HepG2 (cell line): ENCODE measurements at regions not wholly inside any gene's neighbourhood (a gene's known extent, or its start where the extent isn't known, plus 50 kb on each side); places are given as distances from the start of the nearest gene placed in this dataset.

Experiments used
- ATAC-seq: fragments of 200-7000 bp; cut with Tn5 transposase; 3 replicates; pipeline ENCODE4 v1.9.1; 2020; ENCODE audit warnings: mild to moderate bottlenecking, moderate library complexity
- BruUV-seq: library from RNA; stranded (reverse); fragments of 400-500 nt; replicated peaks from 2 replicates; lab custom pipeline; 2021; lab: Mats Ljungman, UMichigan
- CTCF ChIA-PET: fragments of 300-600 bp; formaldehyde crosslinking; extraction: SDS; loops from one replicate; lab custom pipeline; 2021; ENCODE audit warnings: low total read pairs, inconsistent platforms, low intra/inter-chr PET ratio; lab: Yijun Ruan, JAX
- POLR2A ChIA-PET: fragments of 350-600 bp; sonication (Branson Sonifier 250); formaldehyde crosslinking; loops from one replicate; lab custom pipeline; 2020; ENCODE audit warnings: antibody characterized with exemption, inconsistent platforms; lab: Yijun Ruan, JAX
- DNase-seq: peaks from one replicate; pipeline ENCODE4 v3.0.0-alpha.2; 2015; ENCODE audit warnings: low spot score
- FAIRE-seq: peaks from 3 replicates; lab custom pipeline; 2011; peaks lifted over from hg19 to GRCh38; lab: Jason Lieb, UNC
- H2AFZ ChIP-seq: one replicate; pipeline ENCODE4 v1.6.1; 2011; ENCODE audit warnings: low read length, inconsistent platforms
- H3K27ac ChIP-seq: fragments of 300-600 bp; 3 replicates; pipeline ENCODE4 v1.8.0; 2011; ENCODE audit warnings: mixed run types, mild to moderate bottlenecking, mixed read lengths, low read length, inconsistent platforms; ENCODE audit not compliant: insufficient read depth; ENCODE audit errors: extremely low read length
- H3K27me3 ChIP-seq, 2 experiments: fragments of 200-600 bp in 1 of 2; 2 replicates in 1 of 2; 3 replicates in 1 of 2; pipeline versions ENCODE4 v1.6.0 to v1.8.0; 2011; ENCODE audit warnings: low read length in 2 of 2, mild to moderate bottlenecking in 2 of 2, moderate library complexity in 2 of 2, inconsistent platforms in 1 of 2; ENCODE audit not compliant: insufficient read depth in 2 of 2, control insufficient read depth in 1 of 2
- H3K36me3 ChIP-seq, 2 experiments: fragments of 200-600 bp in 1 of 2; replicated peaks in 1 of 2; 2 replicates in 1 of 2; 3 replicates in 1 of 2; pipeline versions ENCODE4 v1.5.1 to v1.8.0; 2011; ENCODE audit warnings: low read length in 2 of 2, inconsistent platforms in 1 of 2; ENCODE audit not compliant: insufficient read depth in 2 of 2, control insufficient read depth in 1 of 2
- H3K4me1 ChIP-seq: 2 replicates; pipeline ENCODE4 v1.5.1; 2012; ENCODE audit warnings: low read length, inconsistent platforms; ENCODE audit not compliant: insufficient read depth
- H3K4me2 ChIP-seq: 2 replicates; pipeline ENCODE4 v1.6.0; 2011; ENCODE audit warnings: low read depth, low read length, inconsistent platforms
- H3K4me3 ChIP-seq, 3 experiments: fragments of 200-600 bp in 1 of 3; sonication (generic), shearing (Covaris generic) in 1 of 3; replicated peaks in 1 of 3; 2 replicates each; pipeline ENCODE4 v1.5.1; 2011 to 2016; ENCODE audit warnings: low read length in 3 of 3, inconsistent platforms in 2 of 3, low read depth in 2 of 3, mild to moderate bottlenecking in 2 of 3, control low read depth in 1 of 3, mixed read lengths in 1 of 3; ENCODE audit not compliant: insufficient read depth in 1 of 3
- H3K79me2 ChIP-seq: one replicate; pipeline ENCODE4 v1.6.1; 2011; ENCODE audit warnings: low read length, inconsistent platforms; ENCODE audit not compliant: insufficient read depth
- H3K9ac ChIP-seq: 2 replicates; pipeline ENCODE4 v1.6.0; 2011; ENCODE audit warnings: mild to moderate bottlenecking, low read depth, low read length, inconsistent platforms; ENCODE audit not compliant: insufficient read depth
- H3K9me3 ChIP-seq: 2 replicates; pipeline ENCODE4 v1.5.1; 2012; ENCODE audit warnings: mild to moderate bottlenecking, low read length
- H4K20me1 ChIP-seq: 2 replicates; pipeline ENCODE4 v1.6.0; 2011; ENCODE audit warnings: inconsistent platforms, mild to moderate bottlenecking, low read length, moderate library complexity; ENCODE audit not compliant: insufficient read depth
- ATF5 ChIP-seq: sonication (generic); formaldehyde crosslinking; IDR thresholded peaks from 2 replicates; pipeline ENCODE4 v1.4.0; 2020; ENCODE audit warnings: mild to moderate bottlenecking, low read depth, missing genetic modification reagents
- GPN1 ChIP-seq: sonication (generic); formaldehyde crosslinking; IDR thresholded peaks from 2 replicates; pipeline ENCODE4 v1.5.1; 2020; ENCODE audit warnings: missing genetic modification reagents, borderline replicate concordance
- KDM5B ChIP-seq: sonication (generic); formaldehyde crosslinking; IDR thresholded peaks from 2 replicates; pipeline ENCODE4 v1.4.0; 2020; ENCODE audit warnings: missing genetic modification reagents, mild to moderate bottlenecking, borderline replicate concordance
- MAFF ChIP-seq: IDR thresholded peaks from 2 replicates; pipeline ENCODE4 v1.6.1; 2011; ENCODE audit warnings: low read depth, low read length, improper control_type of control experiment
- MLLT10 ChIP-seq: sonication (generic); formaldehyde crosslinking; IDR thresholded peaks from 2 replicates; pipeline ENCODE4 v1.4.0; 2020; ENCODE audit warnings: missing genetic modification reagents
- NFAT5 ChIP-seq: sonication (generic); formaldehyde crosslinking; IDR thresholded peaks from 2 replicates; pipeline ENCODE4 v1.4.0; 2020; ENCODE audit warnings: missing genetic modification reagents
- NRL ChIP-seq: sonication (generic); formaldehyde crosslinking; IDR thresholded peaks from 2 replicates; pipeline ENCODE4 v1.5.0; 2020; ENCODE audit warnings: missing genetic modification reagents, mild to moderate bottlenecking, moderate library complexity, borderline replicate concordance
- PAWR ChIP-seq: sonication (generic); formaldehyde crosslinking; IDR thresholded peaks from 2 replicates; pipeline ENCODE4 v1.4.0; 2020; ENCODE audit warnings: missing genetic modification reagents, mild to moderate bottlenecking, borderline replicate concordance
- SALL1 ChIP-seq: sonication (generic); formaldehyde crosslinking; IDR thresholded peaks from 2 replicates; pipeline ENCODE4 v1.8.0; 2022; ENCODE audit warnings: mild to moderate bottlenecking, missing genetic modification reagents
- TAF15 ChIP-seq: fragments of 200-400 bp; formaldehyde crosslinking; IDR thresholded peaks from one replicate; pipeline ENCODE4 v1.6.1; 2018; ENCODE audit warnings: mild to moderate bottlenecking, low read depth, low read length; ENCODE audit not compliant: poor library complexity, severe bottlenecking
- ZBTB7B ChIP-seq: sonication (generic); formaldehyde crosslinking; IDR thresholded peaks from 2 replicates; pipeline ENCODE4 v1.4.0; 2020; ENCODE audit warnings: missing genetic modification reagents
- ZMAT5 ChIP-seq: sonication (generic); formaldehyde crosslinking; IDR thresholded peaks from 2 replicates; pipeline ENCODE4 v1.5.0; 2020; ENCODE audit warnings: mild to moderate bottlenecking, low read depth, missing genetic modification reagents, borderline replicate concordance
- ZNF136 ChIP-seq: sonication (generic); formaldehyde crosslinking; IDR thresholded peaks from 2 replicates; pipeline ENCODE4 v1.8.1; 2022; ENCODE audit warnings: low read depth, mild to moderate bottlenecking, moderate library complexity, missing genetic modification reagents
- ZNF263 ChIP-seq: sonication (generic); formaldehyde crosslinking; IDR thresholded peaks from 2 replicates; pipeline ENCODE4 v1.4.0; 2020; ENCODE audit warnings: missing genetic modification reagents
- ZNF639 ChIP-seq: conservative IDR thresholded peaks from 2 replicates; pipeline ENCODE4 v1.6.1; 2018; ENCODE audit warnings: missing genetic modification reagents
- ZNF652 ChIP-seq: IDR thresholded peaks from 2 replicates; pipeline ENCODE4 v1.6.1; 2016; ENCODE audit warnings: low read depth, borderline replicate concordance
- ZNF777 ChIP-seq: sonication (generic); formaldehyde crosslinking; IDR thresholded peaks from 2 replicates; pipeline ENCODE4 v1.4.0; 2020; ENCODE audit warnings: missing genetic modification reagents
- WGBS: methylation state at CpG from one replicate; pipeline ENCODE4 v1.1.6; 2017; ENCODE audit warnings: low lambda C conversion rate; 5-methylcytosine and 5-hydroxymethylcytosine counted together
- in situ Hi-C: cut with HindIII; loops from 2 replicates; pipeline ENCODE4 v1.10.0; 2017; ENCODE audit warnings: low pct_unique_long_range_greater_than_20kb; ENCODE audit not compliant: extremely low pct_ligation_motif_present
- intact Hi-C: fragments of 100-400 bp; cut with micrococcal nuclease; formaldehyde crosslinking; loops from one replicate; pipeline ENCODE4 v1.10.0; 2022; ENCODE audit not compliant: unreplicated experiment
- TF ChIP-seq, protein P1 (sequence below): sonication (generic); formaldehyde crosslinking; IDR thresholded peaks from 2 replicates; pipeline ENCODE4 v1.8.1; 2023; ENCODE audit warnings: mild to moderate bottlenecking, inconsistent platforms, moderate library complexity, missing genetic modification reagents, borderline replicate concordance

GRCh38 chr19:29342721-29343120 lies 129.8 kb upstream of the UQCRFS1 start:
- no peak for TF ChIP-seq NRL
- TF ChIP-seq MAFF: no peak
- TF ChIP-seq TAF15: no peak
- TF ChIP-seq NFAT5 (CRISPR knock-in tag): no peak
- no peak for TF ChIP-seq ZBTB7B (CRISPR knock-in tag)
- TF ChIP-seq KDM5B (CRISPR knock-in tag): no peak
- no peak for TF ChIP-seq ZMAT5 (CRISPR knock-in tag)
- TF ChIP-seq ZNF263 (CRISPR knock-in tag): no peak
- TF ChIP-seq PAWR (CRISPR knock-in tag): no peak
- no peak for TF ChIP-seq SALL1 (CRISPR knock-in tag)
- TF ChIP-seq ZNF639 (CRISPR knock-in tag): no peak
- no peak for TF ChIP-seq ATF5 (CRISPR knock-in tag)
- no peak for TF ChIP-seq ZNF777 (CRISPR knock-in tag)
- TF ChIP-seq GPN1 (CRISPR knock-in tag): no peak
- TF ChIP-seq MLLT10 (CRISPR knock-in tag): no peak
- no peak for TF ChIP-seq ZNF136
- TF ChIP-seq ZNF652 (CRISPR knock-in tag): no peak
- TF ChIP-seq, protein P1, sequence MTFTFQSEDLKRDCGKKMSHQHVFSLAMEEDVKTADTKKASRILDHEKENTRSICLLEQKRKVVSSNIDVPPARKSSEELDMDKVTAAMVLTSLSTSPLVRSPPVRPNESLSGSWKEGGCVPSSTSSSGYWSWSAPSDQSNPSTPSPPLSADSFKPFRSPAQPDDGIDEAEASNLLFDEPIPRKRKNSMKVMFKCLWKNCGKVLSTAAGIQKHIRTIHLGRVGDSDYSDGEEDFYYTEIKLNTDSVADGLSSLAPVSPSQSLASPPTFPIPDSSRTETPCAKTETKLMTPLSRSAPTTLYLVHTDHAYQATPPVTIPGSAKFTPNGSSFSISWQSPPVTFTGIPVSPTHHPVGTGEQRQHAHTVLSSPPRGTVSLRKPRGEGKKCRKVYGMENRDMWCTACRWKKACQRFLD (CRISPR knock-in tag): no peak
- Histone ChIP-seq H3K9me3 (peaks cover 56% of the 10 kb centered on the region), H3K36me3 (no peaks in the 10 kb centered on the region), H3K27me3 (no peaks in the 10 kb centered on the region; a peak in 1 of 5 replicates), H3K4me2 (no peak overlapping the region), H3K27ac (no peak overlapping the region), H3K4me3 (no peak overlapping the region), H3K9ac (no peak overlapping the region), H3K4me1 (no peaks in the 10 kb centered on the region), H3K79me2 (no peaks in the 10 kb centered on the region), H4K20me1 (no peaks in the 10 kb centered on the region), H2AFZ (no peak overlapping the region)
- POLR2A ChIA-PET: no interaction called here
- no peak for FAIRE-seq
- intact Hi-C loops: no loop called here
- DNase-seq: no peak
- WGBS: 42% methylated on average over 1 of the region's 1 CpG
- no peak for ATAC-seq
- CTCF ChIA-PET: no interaction called here
- BruUV-seq: no TSS peak
- in situ Hi-C loops: no loop called here
